Spleen (tissue), 11 donors: ENCODE measurements at regions not wholly inside any gene's neighbourhood (a gene's known extent, or its start where the extent isn't known, plus 50 kb on each side); places are given as distances from the start of the nearest gene placed in this dataset.

Experiments used
- DNase-seq: peaks from one replicate; pipeline ENCODE4 v3.0.0-alpha.2; 2020
- H3K27ac ChIP-seq, 8 donors: fragments of 200-600 bp; sonication (generic) in 7 of 8; 1 replicate in 4 of 8; 2 replicates in 4 of 8; pipeline versions ENCODE4 v1.5.0 to v1.8.0; 2016 to 2021; ENCODE audit warnings: inconsistent platforms in 4 of 8, mild to moderate bottlenecking in 4 of 8, moderate library complexity in 1 of 8
- H3K27me3 ChIP-seq, 7 donors: fragments of 200-600 bp; sonication (generic) in 6 of 7; replicated peaks in 1 of 7; 1 replicate in 4 of 7; 2 replicates in 3 of 7; pipeline versions ENCODE4 v1.5.0 to v1.8.0; 2016 to 2021; ENCODE audit warnings: inconsistent platforms in 3 of 7, mild to moderate bottlenecking in 1 of 7
- H3K36me3 ChIP-seq, 6 donors: fragments of 200-600 bp; sonication (generic) in 5 of 6; 1 replicate in 4 of 6; 2 replicates in 2 of 6; pipeline versions ENCODE4 v1.5.0 to v1.8.0; 2016 to 2021; ENCODE audit warnings: inconsistent platforms in 2 of 6
- H3K4me1 ChIP-seq, 6 donors: fragments of 200-600 bp; sonication (generic) in 5 of 6; 1 replicate in 3 of 6; 2 replicates in 3 of 6; pipeline versions ENCODE4 v1.5.0 to v1.8.0; 2016 to 2021; ENCODE audit warnings: inconsistent platforms in 3 of 6
- H3K4me3 ChIP-seq, 8 donors: fragments of 200-600 bp; sonication (generic) in 7 of 8; 1 replicate in 4 of 8; 2 replicates in 4 of 8; pipeline versions ENCODE4 v1.5.0 to v1.8.0; 2016 to 2021; ENCODE audit warnings: inconsistent platforms in 4 of 8, mild to moderate bottlenecking in 4 of 8, moderate library complexity in 2 of 8
- H3K9me3 ChIP-seq, 8 donors: fragments of 200-600 bp; sonication (generic) in 7 of 8; 1 replicate in 4 of 8; 2 replicates in 4 of 8; pipeline versions ENCODE4 v1.5.0 to v1.8.0; 2016 to 2021; ENCODE audit warnings: inconsistent platforms in 4 of 8
- CTCF ChIP-seq, 11 experiments: fragments of 200-600 bp in 7 of 11; fragments of 450-650 bp in 4 of 11; sonication (generic) in 4 of 11; IDR thresholded peaks in 8 of 11; conservative IDR thresholded peaks in 3 of 11; 1 replicate in 7 of 11; 2 replicates in 4 of 11; pipeline versions ENCODE4 v1.4.0 to v1.8.0; 2016 to 2021; ENCODE audit warnings: antibody characterized with exemption in 11 of 11, inconsistent platforms in 4 of 11, mild to moderate bottlenecking in 1 of 11
- POLR2A ChIP-seq, 3 donors: fragments of 450-650 bp; IDR thresholded peaks; one replicate each; pipeline ENCODE4 v1.5.1; 2017; ENCODE audit warnings: antibody characterized with exemption in 3 of 3, mild to moderate bottlenecking in 1 of 3
- POLR2AphosphoS5 ChIP-seq, 3 donors: sonication (generic); formaldehyde crosslinking; IDR thresholded peaks; one replicate each; pipeline ENCODE4 v1.5.1; 2017; ENCODE audit warnings: antibody characterized with exemption in 3 of 3
- WGBS, 5 donors: extraction: QIAGEN DNeasy Blood & Tissue Kit in 3 of 5; methylation state at CpG; one replicate each; pipeline versions ENCODE4 v1.1.5 to v1.1.7; 2013 to 2018; 5-methylcytosine and 5-hydroxymethylcytosine counted together
- intact Hi-C: fragments of 100-400 bp; cut with DNase I; formaldehyde crosslinking; loops from one replicate; pipeline ENCODE4 v1.15.0; 2023; ENCODE audit warnings: low total_unique reads
- donor health status: healthy with polysubstance abuse.
- donor health status: DM: no; HTN: no; CAD: no; lungs with moderate emphysema.
- donor health status: DM: no; HTN: no; CAD: no.
- donor health status: Bipolar disorder and iron deficiency.
- donor health status: healthy.
- donor health status: DM: no; HTN: no; CAD: no.
- donor health status: DM: yes; HTN: yes; CAD: no.

- Histone ChIP-seq H3K36me3 (no peaks in the 10 kb centered on the region), H3K27ac (no peak overlapping the region), H3K4me3 (no peak overlapping the region), H3K9me3 (peaks cover 0 to 8% (median 0%) of the 10 kb centered on the region in 8 donors), H3K27me3 (no peaks in the 10 kb centered on the region), H3K4me1 (no peaks in the 10 kb centered on the region)
- no peak for DNase-seq
- TF ChIP-seq POLR2AphosphoS5 (IDR thresholded peaks at IDR 0.05) (no peak), POLR2A (IDR thresholded peaks at IDR 0.05) (no peak), CTCF (IDR thresholded peaks at IDR 0.05 in 8 of 11, conservative IDR thresholded peaks at IDR 0.05 in 3 of 11) (no peak)
- WGBS, 5 donors: 0 to 95% (median 48%) methylated on average over 1 of the region's 1 CpG
- intact Hi-C loops: no loop called here
These were observed 648.7 kb upstream of the CDH18 start for GRCh38 chr5:20636686-20637085.

DNA sequence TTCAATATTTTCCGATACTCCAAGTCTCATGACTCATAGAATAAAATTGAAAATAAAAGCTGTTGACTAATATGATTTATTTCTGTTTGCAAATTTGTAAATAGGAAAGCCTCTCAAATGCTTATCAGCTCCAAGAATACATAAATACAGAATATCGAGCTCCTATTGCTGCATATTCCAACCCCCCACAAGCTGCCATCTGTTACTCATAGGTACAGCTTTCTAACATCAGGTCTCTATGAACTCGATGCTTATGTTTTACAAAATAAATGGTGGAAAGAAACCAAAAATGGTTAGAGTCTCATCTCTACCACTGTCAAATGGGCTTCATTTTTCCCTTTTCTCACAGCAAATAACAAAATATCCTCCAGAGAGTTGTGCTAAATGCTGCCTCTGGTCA is 631.6 kb upstream of the CDH18 start:
- H3K4me3 ChIP-seq: no peak overlapping the region
- H3K9me3 ChIP-seq: peaks cover 0 to 6% (median 0%) of the 10 kb centered on the region in 8 donors
- no peaks in the 10 kb centered on the region for H3K36me3 ChIP-seq
- 80 to 92% (median 82%) methylated on average over 3 of the region's 3 CpGs for WGBS, 5 donors
- no peak overlapping the region for H3K27ac ChIP-seq
- no peak for DNase-seq
- no peaks in the 10 kb centered on the region for H3K27me3 ChIP-seq
- H3K4me1 ChIP-seq: no peaks in the 10 kb centered on the region
- TF ChIP-seq CTCF (IDR thresholded peaks at IDR 0.05 in 8 of 11, conservative IDR thresholded peaks at IDR 0.05 in 3 of 11) (no peak), POLR2AphosphoS5 (IDR thresholded peaks at IDR 0.05) (no peak), POLR2A (IDR thresholded peaks at IDR 0.05) (no peak)
- intact Hi-C loops: no loop called here

GRCh38 chr5:20618340-20618739 is 630.3 kb upstream of the CDH18 start:
- no peaks in the 10 kb centered on the region for H3K4me1 ChIP-seq
- peaks cover 0 to 6% (median 0%) of the 10 kb centered on the region in 8 donors for H3K9me3 ChIP-seq
- no peak overlapping the region for H3K27ac ChIP-seq
- TF ChIP-seq CTCF (IDR thresholded peaks at IDR 0.05 in 8 of 11, conservative IDR thresholded peaks at IDR 0.05 in 3 of 11): no peak
- TF ChIP-seq POLR2A (IDR thresholded peaks at IDR 0.05): no peak
- no peak for TF ChIP-seq POLR2AphosphoS5 (IDR thresholded peaks at IDR 0.05)
- DNase-seq: no peak
- no peaks in the 10 kb centered on the region for H3K36me3 ChIP-seq
- WGBS, 5 donors: 70 to 83% (median 76%) methylated on average over 1 of the region's 1 CpG
- no peak overlapping the region for H3K4me3 ChIP-seq
- intact Hi-C loops: no loop called here
- no peaks in the 10 kb centered on the region for H3K27me3 ChIP-seq

DNA sequence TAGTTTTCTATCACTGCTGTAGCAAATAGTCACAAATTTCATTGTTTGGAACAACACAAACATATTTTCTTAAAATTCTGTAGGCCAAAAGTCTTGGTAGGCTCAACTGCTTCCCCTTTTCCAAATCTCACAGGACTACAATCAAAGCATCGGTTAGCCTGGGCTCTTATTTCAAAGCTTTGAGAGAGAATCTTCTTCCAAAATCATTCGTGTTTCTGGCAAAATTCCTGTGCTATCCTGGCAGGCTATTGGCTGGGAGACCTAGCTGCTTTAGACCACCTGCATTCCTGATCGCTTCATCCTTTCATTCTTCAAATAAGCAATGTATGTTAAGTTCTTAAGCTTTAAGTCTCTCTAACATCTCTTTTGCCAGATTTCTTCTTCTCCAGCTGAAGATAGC is 629.8 kb upstream of the CDH18 start:
- no peaks in the 10 kb centered on the region for H3K4me1 ChIP-seq
- no peak overlapping the region for H3K27ac ChIP-seq
- WGBS, 5 donors: 75 to 80% (median 77%) methylated on average over 3 of the region's 3 CpGs
- DNase-seq: no peak
- TF ChIP-seq CTCF (IDR thresholded peaks at IDR 0.05 in 8 of 11, conservative IDR thresholded peaks at IDR 0.05 in 3 of 11) (no peak), POLR2A (IDR thresholded peaks at IDR 0.05) (no peak), POLR2AphosphoS5 (IDR thresholded peaks at IDR 0.05) (no peak)
- H3K36me3 ChIP-seq: no peaks in the 10 kb centered on the region
- H3K4me3 ChIP-seq: no peak overlapping the region
- H3K27me3 ChIP-seq: no peaks in the 10 kb centered on the region
- H3K9me3 ChIP-seq: peaks cover 0 to 9% (median 0%) of the 10 kb centered on the region in 8 donors
- intact Hi-C loops: no loop called here
